H1 (cell line): ENCODE measurements at regions not wholly inside any gene's neighbourhood (a gene's known extent, or its start where the extent isn't known, plus 50 kb on each side); places are given as distances from the start of the nearest gene placed in this dataset.

Source experiments
- CTCF ChIA-PET: fragments of 300-600 bp; sonication (Branson Sonifier 250); formaldehyde crosslinking; loops from one replicate; lab custom pipeline; 2021; ENCODE audit not compliant: partially characterized antibody; lab: Charles Lee
- POLR2A ChIA-PET: fragments of 300-600 bp; sonication (Branson Sonifier 250); formaldehyde crosslinking; loops from one replicate; lab custom pipeline; 2021; ENCODE audit warnings: inconsistent platforms; ENCODE audit not compliant: partially characterized antibody; lab: Charles Lee
- DNase-seq, 2 experiments: peaks; one replicate each; pipeline versions ENCODE4 v3.0.0 to v3.0.0-alpha.2; 2010 to 2022; ENCODE audit warnings: low spot score in 2 of 2, low read depth in 1 of 2, mixed read lengths in 1 of 2
- FAIRE-seq: peaks from 2 replicates; lab custom pipeline; 2011; peaks lifted over from hg19 to GRCh38; lab: Jason Lieb, UNC
- H2AFZ ChIP-seq: 2 replicates; pipeline ENCODE4 v1.8.1; 2012; ENCODE audit warnings: low read length, inconsistent platforms
- H2AK5ac ChIP-seq: 2 replicates; pipeline ENCODE4 v1.6.1; 2013; ENCODE audit warnings: low read depth, low read length
- H2BK120ac ChIP-seq: replicated peaks from 2 replicates; pipeline ENCODE3; 2013; ENCODE audit warnings: low read depth, low read length, inconsistent platforms
- H2BK12ac ChIP-seq: 2 replicates; pipeline ENCODE4 v1.6.1; 2013; ENCODE audit warnings: low read depth, low read length
- H2BK15ac ChIP-seq: 2 replicates; pipeline ENCODE4 v1.6.1; 2013; ENCODE audit warnings: low read length
- H2BK20ac ChIP-seq: 2 replicates; pipeline ENCODE4 v1.6.1; 2013; ENCODE audit warnings: low read length
- H2BK5ac ChIP-seq: 2 replicates; pipeline ENCODE4 v1.6.1; 2013; ENCODE audit warnings: low read depth, low read length
- H3K14ac ChIP-seq: 2 replicates; pipeline ENCODE4 v1.6.1; 2013; ENCODE audit warnings: inconsistent platforms; ENCODE audit not compliant: insufficient read length
- H3K18ac ChIP-seq: 2 replicates; pipeline ENCODE4 v1.6.1; 2013; ENCODE audit warnings: low read length; ENCODE audit errors: extremely low read depth
- H3K23ac ChIP-seq: 2 replicates; pipeline ENCODE4 v1.6.1; 2013; ENCODE audit warnings: inconsistent platforms; ENCODE audit not compliant: insufficient read length
- H3K23me2 ChIP-seq: 2 replicates; pipeline ENCODE4 v1.6.1; 2013; ENCODE audit warnings: low read depth, low read length
- H3K27ac ChIP-seq: 2 replicates; pipeline ENCODE4 v1.6.1; 2011; ENCODE audit warnings: low read depth, low read length, inconsistent platforms
- H3K27me3 ChIP-seq, 4 experiments: replicated peaks in 1 of 4; 1 replicate in 1 of 4; 2 replicates in 3 of 4; pipeline versions ENCODE4 v1.6.1 to v1.8.1; 2011 to 2013; ENCODE audit warnings: low read length in 3 of 4, mild to moderate bottlenecking in 3 of 4, inconsistent platforms in 2 of 4, mixed read lengths in 2 of 4, moderate library complexity in 1 of 4; ENCODE audit not compliant: control insufficient read depth in 3 of 4, insufficient read depth in 3 of 4; ENCODE audit errors: extremely low read depth in 1 of 4
- H3K36me3 ChIP-seq, 4 experiments: 2 replicates each; pipeline versions ENCODE4 v1.6.1 to v1.8.1; 2011 to 2013; ENCODE audit warnings: mild to moderate bottlenecking in 4 of 4, low read length in 3 of 4, moderate library complexity in 2 of 4, control low read depth in 1 of 4, inconsistent platforms in 1 of 4; ENCODE audit not compliant: insufficient read depth in 4 of 4, control insufficient read depth in 2 of 4
- H3K4ac ChIP-seq: replicated peaks from 2 replicates; pipeline ENCODE3; 2013; ENCODE audit warnings: low read length, low read depth, mixed read lengths, inconsistent platforms; ENCODE audit not compliant: insufficient read length
- H3K4me1 ChIP-seq, 4 experiments: replicated peaks in 1 of 4; 1 replicate in 1 of 4; 2 replicates in 3 of 4; pipeline versions ENCODE4 v1.6.1 to v1.8.1; 2011 to 2013; ENCODE audit warnings: low read length in 3 of 4, inconsistent platforms in 2 of 4, mixed read lengths in 1 of 4; ENCODE audit not compliant: insufficient read depth in 4 of 4, control insufficient read depth in 3 of 4
- H3K4me2 ChIP-seq, 2 experiments: 2 replicates each; pipeline versions ENCODE4 v1.6.1 to v1.8.1; 2011 to 2013; ENCODE audit warnings: low read depth in 2 of 2, low read length in 2 of 2, control low read depth in 1 of 2, inconsistent platforms in 1 of 2, mild to moderate bottlenecking in 1 of 2; ENCODE audit not compliant: insufficient read depth in 1 of 2
- H3K4me3 ChIP-seq, 4 experiments: fragments of 200-600, 300-600 bp in 1 of 4; sonication (generic), shearing (Covaris generic), sonication (Bioruptor Twin) in 1 of 4; 2 replicates each; pipeline versions ENCODE4 v1.5.1 to v1.8.1; 2011 to 2016; ENCODE audit warnings: low read length in 4 of 4, low read depth in 3 of 4, control low read depth in 2 of 4, inconsistent platforms in 2 of 4, mild to moderate bottlenecking in 2 of 4, mixed read lengths in 1 of 4, moderate library complexity in 1 of 4; ENCODE audit not compliant: insufficient read depth in 2 of 4; ENCODE audit errors: extremely low read depth in 1 of 4
- H3K56ac ChIP-seq: replicated peaks from 2 replicates; pipeline ENCODE3; 2013; ENCODE audit warnings: low read depth, mild to moderate bottlenecking, mixed read lengths, low read length, inconsistent platforms; ENCODE audit not compliant: insufficient read length
- H3K79me1 ChIP-seq: 2 replicates; pipeline ENCODE4 v1.6.1; 2013; ENCODE audit warnings: low read depth, low read length, control low read depth
- H3K79me2 ChIP-seq, 2 experiments: 2 replicates each; pipeline versions ENCODE4 v1.6.1 to v1.8.1; 2012 to 2013; ENCODE audit warnings: low read length in 2 of 2, mild to moderate bottlenecking in 2 of 2, inconsistent platforms in 1 of 2; ENCODE audit not compliant: insufficient read depth in 2 of 2, control insufficient read depth in 1 of 2
- H3K9ac ChIP-seq, 4 experiments: replicated peaks in 1 of 4; 1 replicate in 1 of 4; 2 replicates in 3 of 4; pipeline versions ENCODE4 v1.6.1 to v1.8.1; 2011 to 2013; ENCODE audit warnings: low read depth in 3 of 4, low read length in 3 of 4, control low read depth in 2 of 4, mild to moderate bottlenecking in 2 of 4, moderate library complexity in 2 of 4, inconsistent platforms in 1 of 4; ENCODE audit errors: extremely low read depth in 1 of 4
- H3K9me3 ChIP-seq, 2 experiments: 2 replicates each; pipeline versions ENCODE4 v1.6.1 to v1.8.1; 2012 to 2013; ENCODE audit warnings: mild to moderate bottlenecking in 2 of 2, moderate library complexity in 2 of 2, control low read depth in 1 of 2, inconsistent platforms in 1 of 2, low read depth in 1 of 2, low read length in 1 of 2, mixed read lengths in 1 of 2; ENCODE audit not compliant: insufficient read depth in 2 of 2
- H4K20me1 ChIP-seq, 2 experiments: replicated peaks in 1 of 2; 2 replicates each; pipeline versions ENCODE3 to v1.8.1; 2011 to 2013; ENCODE audit warnings: inconsistent platforms in 2 of 2, low read length in 2 of 2, mild to moderate bottlenecking in 1 of 2; ENCODE audit not compliant: insufficient read depth in 2 of 2, control insufficient read depth in 1 of 2
- H4K5ac ChIP-seq: 2 replicates; pipeline ENCODE4 v1.6.1; 2013; ENCODE audit warnings: low read length, low read depth, mixed read lengths, inconsistent platforms; ENCODE audit not compliant: insufficient read length
- H4K8ac ChIP-seq: 2 replicates; pipeline ENCODE4 v1.8.0; 2013; ENCODE audit warnings: mild to moderate bottlenecking, moderate library complexity, low read length, inconsistent platforms; ENCODE audit not compliant: insufficient read depth; ENCODE audit errors: extremely low read depth
- H4K91ac ChIP-seq: replicated peaks from 2 replicates; pipeline ENCODE3; 2013; ENCODE audit warnings: low read length, mixed read lengths, inconsistent platforms; ENCODE audit not compliant: insufficient read length
- JUND ChIP-seq: IDR thresholded peaks from 2 replicates; pipeline ENCODE4 v1.6.1; 2011; ENCODE audit warnings: mild to moderate bottlenecking, improper control_type of control experiment, low read length
- WGBS, 2 experiments: shearing (Covaris generic) in 1 of 2; methylation state at CpG; one replicate each; pipeline versions ENCODE4 v1.1.6 to v1.1.7; 2013 to 2015; ENCODE audit warnings: low lambda C conversion rate in 2 of 2, mixed read lengths in 2 of 2, inconsistent platforms in 1 of 2, low coverage in 1 of 2, missing lambda C conversion rate in 1 of 2; ENCODE audit not compliant: insufficient replicate concordance in 2 of 2, insufficient coverage in 1 of 2, insufficient read length in 1 of 2; ENCODE audit errors: extremely low coverage in 1 of 2, missing lambda C conversion rate in 1 of 2; 5-methylcytosine and 5-hydroxymethylcytosine counted together

DNA sequence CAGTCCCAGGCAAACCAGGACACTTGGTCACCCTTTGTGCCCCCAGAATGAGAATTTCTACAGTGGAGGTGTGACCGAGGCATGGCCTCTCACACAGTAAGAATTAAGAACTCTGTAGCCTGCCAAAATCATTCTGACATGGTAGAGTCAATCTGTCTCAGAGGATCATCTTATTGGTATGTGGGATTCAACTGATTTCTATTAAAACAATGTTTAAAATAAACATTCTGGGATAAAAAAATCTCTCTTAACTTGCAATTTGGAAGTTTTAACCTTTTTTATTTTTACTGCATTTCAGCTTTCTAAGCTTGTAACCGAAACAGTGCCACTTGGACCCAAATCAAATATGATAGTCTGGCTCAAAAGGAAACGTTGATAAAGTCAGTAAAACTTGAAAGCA is 165.4 kb upstream of the LDB2 start:
- H3K56ac ChIP-seq = no peak overlapping the region
- no peak overlapping the region for H2BK15ac ChIP-seq
- no peak overlapping the region for H2BK20ac ChIP-seq
- FAIRE-seq = no peak
- H3K9ac ChIP-seq = no peak overlapping the region
- no peaks in the 10 kb centered on the region for H4K20me1 ChIP-seq
- ChIA-PET POLR2A (no interaction called here), CTCF (interaction anchor here (0.7 to 1.5 kb wide), 4 partner anchors 10 to 260 kb away, joined by 3 read pairs; no protein-coding TSS in a partner anchor)
- H3K79me1 ChIP-seq = no peaks in the 10 kb centered on the region
- no peak overlapping the region for H3K4me2 ChIP-seq
- H2BK5ac ChIP-seq = no peak overlapping the region
- no peak overlapping the region for H3K4me3 ChIP-seq
- H3K23ac ChIP-seq = no peak overlapping the region
- H3K36me3 ChIP-seq = no peaks in the 10 kb centered on the region
- H3K18ac ChIP-seq = no peak overlapping the region
- no peak overlapping the region for H4K8ac ChIP-seq
- no peak overlapping the region for H4K5ac ChIP-seq
- no peaks in the 10 kb centered on the region for H3K9me3 ChIP-seq
- H2BK120ac ChIP-seq = no peak overlapping the region
- H2BK12ac ChIP-seq = no peak overlapping the region
- no peak overlapping the region for H3K4ac ChIP-seq
- DNase-seq = no peak
- H3K27ac ChIP-seq = no peak overlapping the region
- H3K27me3 ChIP-seq = no peaks in the 10 kb centered on the region; a peak in 1 of 7 replicates
- no peaks in the 10 kb centered on the region for H3K4me1 ChIP-seq
- no peak overlapping the region for H2AFZ ChIP-seq
- H4K91ac ChIP-seq = no peak overlapping the region
- no peak overlapping the region for H3K14ac ChIP-seq
- no peaks in the 10 kb centered on the region for H3K23me2 ChIP-seq
- H3K79me2 ChIP-seq = no peaks in the 10 kb centered on the region
- no peak overlapping the region for H2AK5ac ChIP-seq
- 94% methylated on average over 3 of the region's 3 CpGs; no CpG with 5 or more reads in 1 of the 2 experiments for WGBS, 2 experiments
- no peak for TF ChIP-seq JUND
